GM19025 (cell line): ENCODE measurements at regions not wholly inside any gene's neighbourhood (a gene's known extent, or its start where the extent isn't known, plus 50 kb on each side); places are given as distances from the start of the nearest gene placed in this dataset.

Source experiments
- ATAC-seq: cut with Tn5 transposase; IDR thresholded peaks from one replicate; pipeline ENCODE4 v1.9.1; 2021; ENCODE audit warnings: mild to moderate bottlenecking, low read depth, moderate library complexity; ENCODE audit not compliant: unreplicated experiment

GRCh38 chr18:41486575-41486974 lies 468.5 kb upstream of the PIK3C3 start:
- no peak for ATAC-seq

GRCh38 chr18:41484069-41484468 lies 471.0 kb upstream of the PIK3C3 start:
- ATAC-seq, result no peak

GRCh38 chr18:41482501-41482900 lies 472.5 kb upstream of the PIK3C3 start:
- no peak for ATAC-seq

GRCh38 chr18:41466436-41467160 lies 488.4 kb upstream of the PIK3C3 start:
- ATAC-seq, result no peak

- ATAC-seq, result no peak
These were observed 489.6 kb upstream of the PIK3C3 start for GRCh38 chr18:41465386-41465785.

- no peak for ATAC-seq
These were observed 490.8 kb upstream of the PIK3C3 start for GRCh38 chr18:41464278-41464677.

GRCh38 chr18:41462946-41463345 lies 492.1 kb upstream of the PIK3C3 start:
- ATAC-seq, result no peak

GRCh38 chr18:41461114-41461513 lies 493.9 kb upstream of the PIK3C3 start:
- no peak for ATAC-seq

GRCh38 chr18:41459656-41460055 lies 495.4 kb upstream of the PIK3C3 start:
- no peak for ATAC-seq

- no peak for ATAC-seq
These were observed 496.7 kb upstream of the PIK3C3 start for GRCh38 chr18:41458376-41458775.

GRCh38 chr18:41457765-41458326 lies 497.2 kb upstream of the PIK3C3 start:
- no peak for ATAC-seq

- no peak for ATAC-seq
These were observed 498.2 kb upstream of the PIK3C3 start for GRCh38 chr18:41456831-41457230.

- no peak for ATAC-seq
These were observed 505.4 kb upstream of the PIK3C3 start for GRCh38 chr18:41449612-41450011.

- no peak for ATAC-seq
These were observed 510.1 kb upstream of the PIK3C3 start for GRCh38 chr18:41444943-41445342.

GRCh38 chr18:41436772-41437171 lies 518.3 kb upstream of the PIK3C3 start:
- no peak for ATAC-seq

GRCh38 chr18:41418598-41418997 lies 536.4 kb upstream of the PIK3C3 start:
- no peak for ATAC-seq

- no peak for ATAC-seq
These were observed 539.0 kb upstream of the PIK3C3 start for GRCh38 chr18:41416044-41416443.

GRCh38 chr18:41410006-41410405 lies 545.0 kb upstream of the PIK3C3 start:
- no peak for ATAC-seq

GRCh38 chr18:41406834-41407233 lies 548.2 kb upstream of the PIK3C3 start:
- no peak for ATAC-seq

GRCh38 chr18:41396861-41397260 lies 558.2 kb upstream of the PIK3C3 start:
- ATAC-seq, result no peak

GRCh38 chr18:41396211-41396610 lies 558.8 kb upstream of the PIK3C3 start:
- no peak for ATAC-seq

- no peak for ATAC-seq
These were observed 559.3 kb upstream of the PIK3C3 start for GRCh38 chr18:41395695-41396094.
